Upper lobe of left lung (tissue), 4 donors: ENCODE measurements at regions not wholly inside any gene's neighbourhood (a gene's known extent, or its start where the extent isn't known, plus 50 kb on each side); places are given as distances from the start of the nearest gene placed in this dataset.

ENCODE experiments used
- CTCF ChIP-seq, 6 experiments: fragments of 450-650 bp in 4 of 6; fragments of 200-600 bp in 2 of 6; sonication (generic) in 2 of 6; IDR thresholded peaks; one replicate each; pipeline ENCODE4 v1.5.1; 2016 to 2019; ENCODE audit warnings: antibody characterized with exemption in 6 of 6
- POLR2A ChIP-seq, 4 donors: fragments of 450-650 bp; IDR thresholded peaks; one replicate each; pipeline ENCODE4 v1.5.1; 2016 to 2017; ENCODE audit warnings: antibody characterized with exemption in 4 of 4, mild to moderate bottlenecking in 2 of 4
- POLR2AphosphoS5 ChIP-seq, 2 donors: sonication (generic); formaldehyde crosslinking; IDR thresholded peaks; one replicate each; pipeline ENCODE4 v1.5.1; 2017; ENCODE audit warnings: antibody characterized with exemption in 2 of 2

GRCh38 chr14:104390941-104391901 lies 188.3 kb upstream of the C14orf180 start:
- TF ChIP-seq CTCF (IDR thresholded peaks at IDR 0.05) (no peak), POLR2A (IDR thresholded peaks at IDR 0.05) (no peak), POLR2AphosphoS5 (IDR thresholded peaks at IDR 0.05) (no peak)
